ENCODE measurements at regions not wholly inside any gene's neighbourhood (a gene's known extent, or its start where the extent isn't known, plus 50 kb on each side); places are given as distances from the start of the nearest gene placed in this dataset.

- TF ChIP-seq, protein P1, sequence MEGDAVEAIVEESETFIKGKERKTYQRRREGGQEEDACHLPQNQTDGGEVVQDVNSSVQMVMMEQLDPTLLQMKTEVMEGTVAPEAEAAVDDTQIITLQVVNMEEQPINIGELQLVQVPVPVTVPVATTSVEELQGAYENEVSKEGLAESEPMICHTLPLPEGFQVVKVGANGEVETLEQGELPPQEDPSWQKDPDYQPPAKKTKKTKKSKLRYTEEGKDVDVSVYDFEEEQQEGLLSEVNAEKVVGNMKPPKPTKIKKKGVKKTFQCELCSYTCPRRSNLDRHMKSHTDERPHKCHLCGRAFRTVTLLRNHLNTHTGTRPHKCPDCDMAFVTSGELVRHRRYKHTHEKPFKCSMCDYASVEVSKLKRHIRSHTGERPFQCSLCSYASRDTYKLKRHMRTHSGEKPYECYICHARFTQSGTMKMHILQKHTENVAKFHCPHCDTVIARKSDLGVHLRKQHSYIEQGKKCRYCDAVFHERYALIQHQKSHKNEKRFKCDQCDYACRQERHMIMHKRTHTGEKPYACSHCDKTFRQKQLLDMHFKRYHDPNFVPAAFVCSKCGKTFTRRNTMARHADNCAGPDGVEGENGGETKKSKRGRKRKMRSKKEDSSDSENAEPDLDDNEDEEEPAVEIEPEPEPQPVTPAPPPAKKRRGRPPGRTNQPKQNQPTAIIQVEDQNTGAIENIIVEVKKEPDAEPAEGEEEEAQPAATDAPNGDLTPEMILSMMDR (IDR thresholded peaks at IDR 0.05; ENCODE audit: low read depth, low read length) = no peak
- no peak for TF ChIP-seq POLR2A (IDR thresholded peaks at IDR 0.05; ENCODE audit: extremely low read depth, insufficient read length)
These were observed 1112.3 kb upstream of the CITED2 start for GRCh38 chr6:140486450-140487361.
